NB4 (cell line): ENCODE measurements at regions not wholly inside any gene's neighbourhood (a gene's known extent, or its start where the extent isn't known, plus 50 kb on each side); places are given as distances from the start of the nearest gene placed in this dataset.

Experiments used
- CTCF ChIP-seq: IDR thresholded peaks from one replicate; pipeline ENCODE4 v1.5.1; 2012; ENCODE audit warnings: low read depth, low read length
- POLR2A ChIP-seq: IDR thresholded peaks from 2 replicates; pipeline ENCODE4 v1.6.1; 2011; ENCODE audit warnings: mild to moderate bottlenecking; ENCODE audit not compliant: insufficient read length; ENCODE audit errors: extremely low read depth

GRCh38 chr2:167843657-167844056 is 403.7 kb downstream of the STK39 start:
- no peak for TF ChIP-seq CTCF
- no peak for TF ChIP-seq POLR2A
